HG02588 (cell line): ENCODE measurements at regions not wholly inside any gene's neighbourhood (a gene's known extent, or its start where the extent isn't known, plus 50 kb on each side); places are given as distances from the start of the nearest gene placed in this dataset.
A peak's percentile ranks its signal among the peaks of the same experiment; 100 is the strongest.
"Not testable (repeated sequence)": the region's sequence is repeated elsewhere in the genome, so short reads cannot be mapped to it uniquely, and the experiment has no call there.

ENCODE experiments used
- ATAC-seq: cut with Tn5 transposase; IDR thresholded peaks from one replicate; pipeline ENCODE4 v1.9.1; 2021; ENCODE audit warnings: mild to moderate bottlenecking, moderate library complexity; ENCODE audit not compliant: unreplicated experiment

- ATAC-seq = no peak
Observed at GRCh38 chrX:54615109-54615508, 85.1 kb downstream of the GNL3L start.

- ATAC-seq = no peak
Observed at GRCh38 chrX:54633641-54634040, 103.6 kb downstream of the GNL3L start.

GRCh38 chrX:54639018-54639345, 109.0 kb downstream of the GNL3L start:
- ATAC-seq = no peak

- peak; percentile 92 for ATAC-seq
Observed at GRCh38 chrX:54639346-54640102, 109.5 kb downstream of the GNL3L start.

GRCh38 chrX:54640103-54640690, 110.2 kb downstream of the GNL3L start:
- ATAC-seq = no peak

- ATAC-seq = no peak
Observed at GRCh38 chrX:54640736-54641135, 110.7 kb downstream of the GNL3L start.

- ATAC-seq = no peak
Observed at GRCh38 chrX:54641530-54641929, 111.5 kb downstream of the GNL3L start.

GRCh38 chrX:54647607-54648006, 117.6 kb downstream of the GNL3L start:
- not testable (repeated sequence) for ATAC-seq

- no peak for ATAC-seq
Observed at GRCh38 chrX:54659547-54659946, 129.5 kb downstream of the GNL3L start.

GRCh38 chrX:54675762-54676161, 122.3 kb downstream of the ITIH6 start:
- ATAC-seq = no peak

- ATAC-seq = no peak
Observed at GRCh38 chrX:54695231-54695630, 102.8 kb downstream of the ITIH6 start.

- peak; percentile 97 for ATAC-seq
Observed at GRCh38 chrX:54695816-54696487, 102.1 kb downstream of the ITIH6 start.
